ENCODE measurements at regions not wholly inside any gene's neighbourhood (a gene's known extent, or its start where the extent isn't known, plus 50 kb on each side); places are given as distances from the start of the nearest gene placed in this dataset.

DNA sequence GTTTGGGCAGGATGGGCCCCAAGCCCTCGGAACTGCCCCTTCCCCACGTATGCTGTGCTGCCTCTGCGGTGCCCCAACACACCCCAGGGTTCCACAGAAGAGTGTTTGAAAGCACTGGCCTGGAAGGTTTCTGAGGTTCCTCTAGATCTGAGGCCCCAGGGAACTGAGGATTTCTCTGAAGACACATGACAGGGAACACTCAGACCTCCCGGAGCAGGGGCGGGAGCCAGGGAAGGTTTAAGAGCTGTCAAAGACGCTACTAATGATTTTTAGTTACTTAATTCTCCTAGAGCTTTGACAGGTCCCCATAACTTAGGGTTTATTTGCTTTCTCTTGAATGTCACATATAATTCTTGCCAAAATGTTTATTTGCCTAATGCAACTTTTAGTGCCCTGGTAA lies 212.3 kb upstream of the GRIK3 start:
- H3K36me3 Mint-ChIP-seq (ENCODE audit: insufficient read depth), result no peaks in the 10 kb centered on the region

DNA sequence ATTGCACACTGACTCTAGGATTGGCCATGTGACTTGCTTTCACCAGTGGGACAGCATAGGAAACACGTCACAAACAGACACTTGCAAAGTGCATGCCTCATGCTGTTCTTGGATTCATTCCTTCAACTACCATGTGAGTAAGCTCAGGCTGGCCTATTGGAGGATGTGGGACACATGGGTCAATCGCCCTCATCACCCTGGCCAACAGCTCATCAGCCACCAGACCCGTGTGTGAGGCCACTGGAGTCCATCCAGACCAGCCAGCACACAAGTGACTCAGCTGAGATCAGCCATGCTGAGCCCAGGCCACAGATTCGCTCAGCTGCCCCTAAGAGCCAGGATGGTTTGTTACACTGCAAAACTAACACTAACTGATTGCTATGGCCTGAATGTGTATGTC lies 216.1 kb upstream of the GRIK3 start:
- Mint-ChIP-seq H3K27ac (no peak overlapping the region), H3K27me3 (peaks cover 39% of the 10 kb centered on the region), H3K4me3 (ENCODE audit: low read depth) (no peak overlapping the region), H3K36me3 (ENCODE audit: insufficient read depth) (no peaks in the 10 kb centered on the region), H3K4me1 (ENCODE audit: low read depth) (peaks cover 3% of the 10 kb centered on the region), H3K9me3 (ENCODE audit: low read depth) (no peaks in the 10 kb centered on the region)
- no peak for DNase-seq (ENCODE audit: low spot score, unreplicated experiment)
- TF ChIP-seq, protein P1, sequence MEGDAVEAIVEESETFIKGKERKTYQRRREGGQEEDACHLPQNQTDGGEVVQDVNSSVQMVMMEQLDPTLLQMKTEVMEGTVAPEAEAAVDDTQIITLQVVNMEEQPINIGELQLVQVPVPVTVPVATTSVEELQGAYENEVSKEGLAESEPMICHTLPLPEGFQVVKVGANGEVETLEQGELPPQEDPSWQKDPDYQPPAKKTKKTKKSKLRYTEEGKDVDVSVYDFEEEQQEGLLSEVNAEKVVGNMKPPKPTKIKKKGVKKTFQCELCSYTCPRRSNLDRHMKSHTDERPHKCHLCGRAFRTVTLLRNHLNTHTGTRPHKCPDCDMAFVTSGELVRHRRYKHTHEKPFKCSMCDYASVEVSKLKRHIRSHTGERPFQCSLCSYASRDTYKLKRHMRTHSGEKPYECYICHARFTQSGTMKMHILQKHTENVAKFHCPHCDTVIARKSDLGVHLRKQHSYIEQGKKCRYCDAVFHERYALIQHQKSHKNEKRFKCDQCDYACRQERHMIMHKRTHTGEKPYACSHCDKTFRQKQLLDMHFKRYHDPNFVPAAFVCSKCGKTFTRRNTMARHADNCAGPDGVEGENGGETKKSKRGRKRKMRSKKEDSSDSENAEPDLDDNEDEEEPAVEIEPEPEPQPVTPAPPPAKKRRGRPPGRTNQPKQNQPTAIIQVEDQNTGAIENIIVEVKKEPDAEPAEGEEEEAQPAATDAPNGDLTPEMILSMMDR (IDR thresholded peaks at IDR 0.05; ENCODE audit: unreplicated experiment), result no peak

More for the DNA sequence above, 212.3 kb upstream of the GRIK3 start:
- Mint-ChIP-seq H3K27me3 (peaks cover 25% of the 10 kb centered on the region), H3K4me3 (ENCODE audit: low read depth) (no peak overlapping the region), H3K27ac (no peak overlapping the region), H3K9me3 (ENCODE audit: low read depth) (no peaks in the 10 kb centered on the region), H3K4me1 (ENCODE audit: low read depth) (no peaks in the 10 kb centered on the region)
- DNase-seq (ENCODE audit: low spot score, unreplicated experiment), result no peak
- TF ChIP-seq, protein P1 (IDR thresholded peaks at IDR 0.05; ENCODE audit: unreplicated experiment), result no peak

- peaks cover 55% of the 10 kb centered on the region for H3K27me3 Mint-ChIP-seq
- TF ChIP-seq, protein P1 (IDR thresholded peaks at IDR 0.05; ENCODE audit: unreplicated experiment), result no peak
- H3K36me3 Mint-ChIP-seq (ENCODE audit: insufficient read depth), result no peaks in the 10 kb centered on the region
These were observed 219.1 kb upstream of the ZC3H12A start for GRCh38 chr1:37255136-37255795.

GRCh38 chr1:37255868-37256267 lies 218.5 kb upstream of the ZC3H12A start:
- Mint-ChIP-seq H3K27ac (no peak overlapping the region), H3K27me3 (peaks cover 55% of the 10 kb centered on the region), H3K9me3 (ENCODE audit: low read depth) (no peaks in the 10 kb centered on the region), H3K4me1 (ENCODE audit: low read depth) (peaks cover 3% of the 10 kb centered on the region), H3K4me3 (ENCODE audit: low read depth) (no peak overlapping the region), H3K36me3 (ENCODE audit: insufficient read depth) (no peaks in the 10 kb centered on the region)
- TF ChIP-seq, protein P1 (IDR thresholded peaks at IDR 0.05; ENCODE audit: unreplicated experiment), result no peak
- DNase-seq (ENCODE audit: low spot score, unreplicated experiment), result no peak

More at GRCh38 chr1:37255136-37255795, 219.1 kb upstream of the ZC3H12A start:
- H3K4me3 Mint-ChIP-seq (ENCODE audit: low read depth), result no peak overlapping the region
- no peaks in the 10 kb centered on the region for H3K9me3 Mint-ChIP-seq (ENCODE audit: low read depth)
- H3K4me1 Mint-ChIP-seq (ENCODE audit: low read depth), result peaks cover 3% of the 10 kb centered on the region
- DNase-seq (ENCODE audit: low spot score, unreplicated experiment), result peak; percentile 79
- no peak overlapping the region for H3K27ac Mint-ChIP-seq

DNA sequence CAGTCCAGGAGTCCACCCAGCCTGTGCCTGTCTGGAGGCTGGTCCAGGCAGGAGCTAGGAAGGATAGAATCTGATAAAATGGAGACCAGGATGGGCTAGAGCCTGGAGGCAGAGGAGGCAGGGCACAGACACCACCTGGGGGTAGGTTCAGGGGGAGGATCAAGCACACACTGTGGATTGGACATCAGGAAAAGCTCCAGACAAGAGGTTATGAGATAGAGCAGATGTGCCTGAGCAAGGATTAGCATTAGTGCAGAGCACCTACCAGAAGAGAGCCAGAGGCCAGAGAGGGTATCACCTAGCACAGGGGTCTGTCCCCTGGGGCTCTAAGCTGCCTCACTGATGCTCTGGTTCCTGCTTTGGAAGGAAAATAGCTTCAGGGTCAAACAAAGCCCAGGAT lies 216.7 kb upstream of the ZC3H12A start:
- peaks cover 63% of the 10 kb centered on the region for H3K27me3 Mint-ChIP-seq
- DNase-seq (ENCODE audit: low spot score, unreplicated experiment), result no peak
- H3K4me1 Mint-ChIP-seq (ENCODE audit: low read depth), result peaks cover 3% of the 10 kb centered on the region
- no peaks in the 10 kb centered on the region for H3K36me3 Mint-ChIP-seq (ENCODE audit: insufficient read depth)
- H3K27ac Mint-ChIP-seq, result no peak overlapping the region
- TF ChIP-seq, protein P1 (IDR thresholded peaks at IDR 0.05; ENCODE audit: unreplicated experiment), result no peak
- H3K4me3 Mint-ChIP-seq (ENCODE audit: low read depth), result no peak overlapping the region
- no peaks in the 10 kb centered on the region for H3K9me3 Mint-ChIP-seq (ENCODE audit: low read depth)
